Activated CD4-positive, alpha-beta T cell treated with anti-CD3 and anti-CD28 coated beads for 36 hours (primary cell): ENCODE measurements at regions not wholly inside any gene's neighbourhood (a gene's known extent, or its start where the extent isn't known, plus 50 kb on each side); places are given as distances from the start of the nearest gene placed in this dataset.

Source experiments
- ATAC-seq: fragments of 200-7000 bp; cut with Tn5 transposase; one replicate; pipeline ENCODE4 v1.10.0; 2021; ENCODE audit warnings: mild to moderate bottlenecking, moderate library complexity
- CTCF ChIA-PET: fragments of 350-600 bp; sonication (Branson Sonifier 250); formaldehyde crosslinking; loops from one replicate; lab custom pipeline; 2021; ENCODE audit warnings: antibody characterized with exemption; lab: Charles Lee
- POLR2A ChIA-PET: fragments of 350-600 bp; sonication (Branson Sonifier 250); formaldehyde crosslinking; loops from one replicate; lab custom pipeline; 2021; ENCODE audit warnings: antibody characterized with exemption, inconsistent platforms; lab: Charles Lee
- DNase-seq: peaks from one replicate; pipeline ENCODE4 v3.0.0-alpha.2; 2020
- H3K27ac Mint-ChIP-seq: one replicate; pipeline ENCODE4 v1.8.0; 2021; ENCODE audit warnings: mixed read lengths
- H3K27me3 Mint-ChIP-seq: one replicate; pipeline ENCODE4 v1.8.0; 2021; ENCODE audit warnings: mixed read lengths
- H3K36me3 Mint-ChIP-seq: one replicate; pipeline ENCODE4 v1.8.0; 2021; ENCODE audit warnings: low read depth, mixed read lengths
- H3K4me1 Mint-ChIP-seq: one replicate; pipeline ENCODE4 v1.8.0; 2021; ENCODE audit warnings: mixed read lengths
- H3K4me3 Mint-ChIP-seq: one replicate; pipeline ENCODE4 v1.8.0; 2021; ENCODE audit warnings: mild to moderate bottlenecking, moderate library complexity, mixed read lengths
- H3K9me3 Mint-ChIP-seq: one replicate; pipeline ENCODE4 v1.8.0; 2021; ENCODE audit warnings: low read depth, mixed read lengths
- intact Hi-C, 2 experiments: fragments of 100-400 bp; cut with DNase I in 1 of 2; cut with micrococcal nuclease in 1 of 2; formaldehyde crosslinking; loops; one replicate each; pipeline versions ENCODE4 v1.14.2 to v1.15.1; 2022 to 2024; cut with DNase I, micrococcal nuclease

GRCh38 chr12:59100585-59100984 is 180.3 kb upstream of the LRIG3 start:
- DNase-seq (no peak), ATAC-seq (no peak)
- no peaks in the 10 kb centered on the region for H3K36me3 Mint-ChIP-seq
- intact Hi-C loops = no loop called here
- ChIA-PET POLR2A (no interaction called here), CTCF (no interaction called here)
- no peaks in the 10 kb centered on the region for H3K27me3 Mint-ChIP-seq
- no peak overlapping the region for H3K27ac Mint-ChIP-seq
- no peaks in the 10 kb centered on the region for H3K9me3 Mint-ChIP-seq
- no peaks in the 10 kb centered on the region for H3K4me1 Mint-ChIP-seq
- H3K4me3 Mint-ChIP-seq = no peak overlapping the region

- Mint-ChIP-seq H3K4me1 (no peaks in the 10 kb centered on the region), H3K27ac (no peak overlapping the region), H3K4me3 (no peak overlapping the region), H3K9me3 (no peaks in the 10 kb centered on the region), H3K27me3 (no peaks in the 10 kb centered on the region), H3K36me3 (no peaks in the 10 kb centered on the region)
- DNase-seq (no peak), ATAC-seq (no peak)
- ChIA-PET POLR2A (no interaction called here), CTCF (no interaction called here)
- intact Hi-C loops = no loop called here
These were observed 177.6 kb upstream of the LRIG3 start for GRCh38 chr12:59097876-59098275.

DNA sequence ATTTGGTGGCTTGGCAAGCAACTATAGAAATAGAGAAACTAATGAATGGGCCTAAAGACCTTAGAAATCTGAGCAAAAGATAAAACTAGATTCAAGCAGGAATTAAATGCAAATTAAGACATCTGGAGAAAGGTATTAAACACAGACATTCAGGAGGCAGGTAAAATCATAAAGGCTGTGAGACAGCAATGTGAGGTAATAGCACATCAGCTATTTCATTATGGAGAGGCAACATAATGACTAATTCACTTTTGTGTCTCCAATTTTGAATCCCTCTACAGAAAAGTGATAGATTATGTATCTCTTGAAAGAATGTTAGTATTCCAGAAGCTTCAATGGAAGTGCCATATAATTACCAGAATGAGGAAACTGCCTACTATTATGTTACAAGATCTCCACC is 175.9 kb upstream of the LRIG3 start:
- CTCF ChIA-PET = no interaction called here
- no peak for ATAC-seq
- H3K4me1 Mint-ChIP-seq = no peaks in the 10 kb centered on the region
- no peaks in the 10 kb centered on the region for H3K9me3 Mint-ChIP-seq
- no peaks in the 10 kb centered on the region for H3K36me3 Mint-ChIP-seq
- no peak for DNase-seq
- H3K27ac Mint-ChIP-seq = no peak overlapping the region
- POLR2A ChIA-PET = no interaction called here
- intact Hi-C loops = no loop called here
- H3K4me3 Mint-ChIP-seq = no peak overlapping the region
- no peaks in the 10 kb centered on the region for H3K27me3 Mint-ChIP-seq

- Mint-ChIP-seq H3K27ac (no peak overlapping the region), H3K9me3 (no peaks in the 10 kb centered on the region)
These were observed 172.9 kb upstream of the LRIG3 start for GRCh38 chr12:59093073-59093772.

GRCh38 chr12:59088673-59089072 is 168.4 kb upstream of the LRIG3 start:
- intact Hi-C loops = loop anchor here in 1 of 2 experiments (5.0 kb wide), 1 partner anchor 741 kb away; no protein-coding TSS in a partner anchor
- Mint-ChIP-seq H3K4me1 (no peaks in the 10 kb centered on the region), H3K27me3 (peaks cover 6% of the 10 kb centered on the region), H3K4me3 (no peak overlapping the region), H3K36me3 (no peaks in the 10 kb centered on the region), H3K27ac (no peak overlapping the region), H3K9me3 (no peaks in the 10 kb centered on the region)
- CTCF ChIA-PET = no interaction called here
- ATAC-seq = no peak
- POLR2A ChIA-PET = no interaction called here
- DNase-seq = no peak

More at GRCh38 chr12:59093073-59093772, 172.9 kb upstream of the LRIG3 start:
- intact Hi-C loops = no loop called here
- Mint-ChIP-seq H3K36me3 (no peaks in the 10 kb centered on the region), H3K4me1 (no peaks in the 10 kb centered on the region), H3K4me3 (no peak overlapping the region), H3K27me3 (peaks cover 3% of the 10 kb centered on the region)
- no peak for ATAC-seq
- CTCF ChIA-PET = no interaction called here
- POLR2A ChIA-PET = no interaction called here
- no peak for DNase-seq

DNA sequence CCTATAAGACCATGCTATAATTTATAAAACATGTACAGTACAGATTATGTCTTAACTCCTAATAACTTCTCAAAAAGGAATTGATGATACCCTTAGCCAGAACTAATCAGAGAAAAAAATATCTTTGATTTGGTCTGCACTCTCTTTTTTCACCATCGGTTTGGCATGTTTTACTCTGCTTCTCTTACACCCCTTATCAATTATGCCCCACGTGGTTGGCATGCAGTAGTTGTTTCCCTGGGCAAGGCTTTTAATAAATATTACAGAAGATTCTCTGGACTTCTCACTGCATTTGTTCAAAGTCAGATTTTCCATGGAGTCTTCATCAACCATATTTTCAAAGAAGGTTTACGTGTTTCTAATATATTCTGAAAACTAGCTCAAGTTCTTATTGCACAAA is 167.4 kb upstream of the LRIG3 start:
- no peak for DNase-seq
- H3K4me3 Mint-ChIP-seq = no peak overlapping the region
- H3K36me3 Mint-ChIP-seq = no peaks in the 10 kb centered on the region
- H3K4me1 Mint-ChIP-seq = no peaks in the 10 kb centered on the region
- H3K27ac Mint-ChIP-seq = no peak overlapping the region
- ChIA-PET POLR2A (no interaction called here), CTCF (no interaction called here)
- intact Hi-C loops = loop anchor here in 1 of 2 experiments (5.0 kb wide), 1 partner anchor 740 kb away; no protein-coding TSS in a partner anchor
- H3K27me3 Mint-ChIP-seq = peaks cover 7% of the 10 kb centered on the region
- no peak for ATAC-seq
- no peaks in the 10 kb centered on the region for H3K9me3 Mint-ChIP-seq

- Mint-ChIP-seq H3K4me1 (no peaks in the 10 kb centered on the region), H3K4me3 (no peak overlapping the region), H3K27ac (no peak overlapping the region), H3K36me3 (no peaks in the 10 kb centered on the region), H3K9me3 (no peaks in the 10 kb centered on the region), H3K27me3 (peaks cover 7% of the 10 kb centered on the region)
- POLR2A ChIA-PET = no interaction called here
- DNase-seq = no peak
- CTCF ChIA-PET = interaction anchor here (0.5 kb wide), 1 partner anchor 27 kb away, joined by 3 read pairs; no protein-coding TSS in a partner anchor
- no peak for ATAC-seq
- intact Hi-C loops = loop anchor here in 1 of 2 experiments (5.0 kb wide), 1 partner anchor 740 kb away; no protein-coding TSS in a partner anchor
These were observed 166.9 kb upstream of the LRIG3 start for GRCh38 chr12:59087077-59087673.

DNA sequence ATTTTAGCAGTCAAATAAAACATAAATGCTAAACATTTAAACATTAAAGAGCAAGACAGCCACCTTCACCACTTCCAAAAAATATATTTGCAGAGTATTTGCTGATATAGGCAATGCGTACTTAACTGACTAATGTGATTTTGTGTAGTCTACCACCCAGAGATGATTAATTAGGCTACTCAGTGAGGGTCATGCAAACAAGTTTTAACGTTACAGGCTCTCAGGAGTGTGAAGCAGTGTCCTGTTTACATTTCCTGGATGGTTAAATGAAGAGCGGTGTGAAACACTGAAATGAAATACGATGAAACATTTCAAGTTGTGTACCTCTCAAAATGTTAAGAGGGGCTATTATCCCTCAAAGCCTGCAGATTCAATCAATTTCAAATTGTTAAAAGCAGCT is 165.8 kb upstream of the LRIG3 start:
- Mint-ChIP-seq H3K36me3 (no peaks in the 10 kb centered on the region), H3K4me1 (no peaks in the 10 kb centered on the region), H3K27ac (no peak overlapping the region), H3K27me3 (peaks cover 7% of the 10 kb centered on the region), H3K9me3 (no peaks in the 10 kb centered on the region), H3K4me3 (no peak overlapping the region)
- ChIA-PET POLR2A (no interaction called here), CTCF (no interaction called here)
- intact Hi-C loops = loop anchor here in 1 of 2 experiments (5.0 kb wide), 1 partner anchor 739 kb away; no protein-coding TSS in a partner anchor
- DNase-seq (no peak), ATAC-seq (no peak)

DNA sequence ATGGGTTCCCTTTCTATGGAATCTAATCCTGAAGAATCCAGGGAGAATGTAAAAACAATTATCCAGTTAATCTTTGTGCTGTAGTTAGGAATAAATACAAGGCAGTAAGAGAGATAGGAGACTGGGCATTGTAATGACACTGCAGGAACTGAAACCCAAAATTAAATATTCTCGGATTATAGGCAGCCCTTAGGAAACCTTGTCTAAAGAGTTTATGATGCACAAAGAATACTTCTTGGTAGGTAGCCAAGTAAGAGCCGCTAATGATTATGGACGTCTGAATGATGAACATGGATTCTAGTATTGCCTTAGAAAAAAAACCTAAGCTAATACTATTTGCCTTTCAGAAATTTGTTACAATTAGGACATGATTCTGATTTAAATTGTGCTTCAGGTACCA is 165.4 kb upstream of the LRIG3 start:
- Mint-ChIP-seq H3K4me1 (no peaks in the 10 kb centered on the region), H3K9me3 (no peaks in the 10 kb centered on the region), H3K36me3 (no peaks in the 10 kb centered on the region), H3K27ac (no peak overlapping the region), H3K4me3 (no peak overlapping the region), H3K27me3 (peaks cover 7% of the 10 kb centered on the region)
- intact Hi-C loops = loop anchor here in 1 of 2 experiments (5.0 kb wide), 1 partner anchor 738 kb away; no protein-coding TSS in a partner anchor
- DNase-seq = no peak
- no peak for ATAC-seq
- ChIA-PET POLR2A (no interaction called here), CTCF (no interaction called here)

DNA sequence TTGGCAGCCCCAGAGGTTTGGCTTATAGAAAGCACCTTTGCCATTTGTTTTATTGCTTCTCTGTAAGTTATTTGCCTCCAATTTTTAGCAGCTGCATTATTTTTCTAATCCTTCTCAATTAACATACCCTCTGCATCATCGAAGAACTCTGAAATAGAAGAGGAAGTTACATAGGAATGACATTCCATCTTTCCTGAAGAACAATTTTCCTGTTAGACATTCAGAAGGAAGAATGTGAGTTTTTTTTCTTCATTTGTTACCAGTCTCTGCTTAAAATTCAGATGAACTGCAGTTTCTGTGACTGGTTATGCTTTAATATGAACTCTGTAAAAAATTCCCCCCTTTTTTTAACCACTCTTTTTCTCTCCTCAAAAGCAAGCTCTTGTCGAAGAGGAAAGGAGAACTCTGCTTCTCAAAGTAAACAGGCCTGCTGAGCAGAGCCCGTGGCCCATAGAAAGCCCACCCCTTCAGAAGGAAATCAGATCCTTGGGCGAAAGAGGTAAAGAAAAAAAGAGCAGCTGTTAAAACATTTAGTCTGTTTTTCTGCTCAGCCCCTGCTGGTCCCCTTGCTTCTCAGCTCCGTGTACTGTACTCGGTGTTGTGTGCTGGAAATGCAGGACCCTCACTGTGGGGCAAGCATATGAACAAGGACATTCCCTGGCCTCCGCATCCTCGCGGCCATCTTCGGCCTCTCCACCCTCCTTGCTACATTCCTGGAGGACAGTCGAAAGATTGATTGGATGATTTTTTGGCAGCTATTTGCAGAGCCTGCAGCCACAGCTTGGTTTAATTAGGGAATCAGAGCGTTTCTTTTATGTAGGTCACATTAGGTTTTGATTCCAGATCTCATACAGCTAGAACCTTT is 164.4 kb upstream of the LRIG3 start:
- no peaks in the 10 kb centered on the region for H3K9me3 Mint-ChIP-seq
- ATAC-seq = no peak
- H3K4me3 Mint-ChIP-seq = no peak overlapping the region
- POLR2A ChIA-PET = no interaction called here
- DNase-seq = no peak
- no peak overlapping the region for H3K27ac Mint-ChIP-seq
- intact Hi-C loops = loop anchor here in 1 of 2 experiments (5.0 kb wide), 1 partner anchor 737 kb away; no protein-coding TSS in a partner anchor
- H3K4me1 Mint-ChIP-seq = no peaks in the 10 kb centered on the region
- CTCF ChIA-PET = no interaction called here
- no peaks in the 10 kb centered on the region for H3K36me3 Mint-ChIP-seq
- peaks cover 5% of the 10 kb centered on the region for H3K27me3 Mint-ChIP-seq

DNA sequence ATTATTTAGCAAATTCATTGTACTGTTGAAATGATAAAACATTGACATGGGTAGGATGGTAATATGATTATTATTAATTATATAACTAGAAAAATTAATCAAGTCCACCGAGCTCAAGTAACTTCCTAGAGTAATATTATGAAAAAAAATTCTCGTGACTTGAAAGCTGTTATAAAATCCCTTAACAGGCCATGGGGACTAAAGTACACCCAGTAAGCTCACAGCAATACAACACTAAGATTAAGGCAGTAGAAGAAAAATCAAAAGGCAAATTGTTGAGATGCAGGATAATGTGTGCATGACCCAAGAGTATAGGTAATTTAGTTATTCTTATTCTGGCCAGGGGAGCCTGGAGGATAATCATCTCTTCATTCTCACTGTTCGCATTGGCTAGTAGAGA is 162.6 kb upstream of the LRIG3 start:
- no peak overlapping the region for H3K27ac Mint-ChIP-seq
- no peaks in the 10 kb centered on the region for H3K4me1 Mint-ChIP-seq
- H3K27me3 Mint-ChIP-seq = peaks cover 5% of the 10 kb centered on the region
- H3K36me3 Mint-ChIP-seq = no peaks in the 10 kb centered on the region
- H3K9me3 Mint-ChIP-seq = no peaks in the 10 kb centered on the region
- POLR2A ChIA-PET = no interaction called here
- no peak overlapping the region for H3K4me3 Mint-ChIP-seq
- intact Hi-C loops = no loop called here
- ATAC-seq (no peak), DNase-seq (no peak)
- CTCF ChIA-PET = no interaction called here
